HEK293 (cell line): ENCODE measurements at regions not wholly inside any gene's neighbourhood (a gene's known extent, or its start where the extent isn't known, plus 50 kb on each side); places are given as distances from the start of the nearest gene placed in this dataset.

Experiments used
- CTCF ChIA-PET: fragments of 350-600 bp; formaldehyde crosslinking; extraction: SDS; loops from one replicate; lab custom pipeline; 2021; ENCODE audit warnings: antibody characterized with exemption; lab: Yijun Ruan, JAX
- POLR2A ChIA-PET: fragments of 300-600 bp; formaldehyde crosslinking; extraction: SDS; loops from one replicate; lab custom pipeline; 2020; ENCODE audit warnings: antibody characterized with exemption, inconsistent platforms; lab: Yijun Ruan, JAX
- H3K27ac ChIP-seq: fragments of 200-500 bp; sonication (Bioruptor generic); 2 replicates; pipeline ENCODE4 v1.5.1; 2014; ENCODE audit warnings: low read depth, low read length, control low read depth, inconsistent platforms; ENCODE audit errors: extremely low read depth
- H3K36me3 ChIP-seq, 2 experiments: fragments of 200-500 bp in 1 of 2; sonication (Bioruptor generic) in 1 of 2; 1 replicate in 1 of 2; 2 replicates in 1 of 2; pipeline ENCODE4 v1.5.1; 2014 to 2017; ENCODE audit warnings: inconsistent platforms in 2 of 2, low read length in 2 of 2; ENCODE audit not compliant: control insufficient read depth in 2 of 2, insufficient read depth in 1 of 2
- H3K4me1 ChIP-seq: fragments of 200-500 bp; sonication (Bioruptor generic); 2 replicates; pipeline ENCODE4 v1.5.1; 2014; ENCODE audit warnings: mild to moderate bottlenecking, low read length, inconsistent platforms; ENCODE audit not compliant: control insufficient read depth, insufficient read depth
- H3K4me3 ChIP-seq: 2 replicates; pipeline ENCODE4 v1.5.1; 2011; ENCODE audit warnings: low read depth, mild to moderate bottlenecking, control low read depth, low read length, moderate library complexity
- H3K9me3 ChIP-seq: fragments of 200-500 bp; sonication (Bioruptor generic); 2 replicates; pipeline ENCODE4 v1.5.1; 2014; ENCODE audit warnings: low read depth, low read length, inconsistent platforms; ENCODE audit not compliant: control insufficient read depth, insufficient read depth
- EGR2 ChIP-seq: fragments of 450-650 bp; formaldehyde crosslinking; IDR thresholded peaks from 2 replicates; pipeline ENCODE4 v1.5.1; 2016; ENCODE audit warnings: low read depth, missing biosample characterization, missing genetic modification characterization
- GLIS2 ChIP-seq: fragments of 450-650 bp; formaldehyde crosslinking; IDR thresholded peaks from 2 replicates; pipeline ENCODE4 v1.5.1; 2016; ENCODE audit warnings: missing biosample characterization, missing genetic modification characterization
- HOXD13 ChIP-seq: sonication (generic); formaldehyde crosslinking; IDR thresholded peaks from 2 replicates; pipeline ENCODE4 v1.8.0; 2022; ENCODE audit warnings: missing genetic modification reagents, borderline replicate concordance
- KLF16 ChIP-seq: fragments of 450-650 bp; formaldehyde crosslinking; IDR thresholded peaks from 2 replicates; pipeline ENCODE4 v1.5.1; 2017; ENCODE audit warnings: missing biosample characterization, missing genetic modification characterization
- KLF9 ChIP-seq: fragments of 450-650 bp; formaldehyde crosslinking; IDR thresholded peaks from 2 replicates; pipeline ENCODE4 v1.5.1; 2016; ENCODE audit warnings: missing biosample characterization, missing genetic modification characterization, low read depth
- MYNN ChIP-seq: fragments of 450-650 bp; formaldehyde crosslinking; IDR thresholded peaks from 2 replicates; pipeline ENCODE4 v1.5.1; 2016; ENCODE audit warnings: missing biosample characterization, missing genetic modification characterization, borderline replicate concordance
- MZF1 ChIP-seq: fragments of 450-650 bp; formaldehyde crosslinking; IDR thresholded peaks from 2 replicates; pipeline ENCODE4 v1.5.1; 2017; ENCODE audit warnings: missing biosample characterization, missing genetic modification characterization, borderline replicate concordance
- PRDM6 ChIP-seq: fragments of 450-650 bp; formaldehyde crosslinking; IDR thresholded peaks from 2 replicates; pipeline ENCODE4 v1.5.1; 2017; ENCODE audit warnings: missing biosample characterization, missing genetic modification characterization
- SALL2 ChIP-seq: fragments of 450-650 bp; formaldehyde crosslinking; IDR thresholded peaks from 2 replicates; pipeline ENCODE4 v1.5.0; 2017; ENCODE audit warnings: missing biosample characterization, mild to moderate bottlenecking, missing genetic modification characterization, borderline replicate concordance
- TCF7L2 ChIP-seq: IDR thresholded peaks from 2 replicates; pipeline ENCODE4 v1.6.1; 2011; ENCODE audit warnings: low read depth, mild to moderate bottlenecking, inconsistent platforms, low read length, moderate library complexity, borderline replicate concordance
- ZBTB48 ChIP-seq: fragments of 450-650 bp; formaldehyde crosslinking; IDR thresholded peaks from 2 replicates; pipeline ENCODE4 v1.5.1; 2016; ENCODE audit warnings: missing biosample characterization, missing genetic modification characterization
- ZBTB8A ChIP-seq: fragments of 450-650 bp; formaldehyde crosslinking; IDR thresholded peaks from 2 replicates; pipeline ENCODE4 v1.5.1; 2016; ENCODE audit warnings: missing biosample characterization, missing genetic modification characterization
- ZFP41 ChIP-seq: fragments of 450-650 bp; formaldehyde crosslinking; IDR thresholded peaks from 2 replicates; pipeline ENCODE4 v1.5.1; 2016; ENCODE audit warnings: missing biosample characterization, missing genetic modification characterization, borderline replicate concordance
- ZNF2 ChIP-seq: fragments of 450-650 bp; formaldehyde crosslinking; IDR thresholded peaks from 2 replicates; pipeline ENCODE4 v1.5.1; 2016; ENCODE audit warnings: missing biosample characterization, missing genetic modification characterization
- ZNF223 ChIP-seq: fragments of 450-650 bp; formaldehyde crosslinking; IDR thresholded peaks from 2 replicates; pipeline ENCODE4 v1.5.1; 2016; ENCODE audit warnings: missing biosample characterization, missing genetic modification characterization
- ZNF248 ChIP-seq: fragments of 450-650 bp; formaldehyde crosslinking; IDR thresholded peaks from 2 replicates; pipeline ENCODE4 v1.5.1; 2017; ENCODE audit warnings: missing biosample characterization, missing genetic modification characterization
- ZNF280C ChIP-seq: fragments of 450-650 bp; formaldehyde crosslinking; IDR thresholded peaks from 2 replicates; pipeline ENCODE4 v1.5.1; 2016; ENCODE audit warnings: missing biosample characterization, missing genetic modification characterization
- ZNF529 ChIP-seq: fragments of 450-650 bp; formaldehyde crosslinking; IDR thresholded peaks from 2 replicates; pipeline ENCODE4 v1.5.1; 2017; ENCODE audit warnings: missing genetic modification characterization, missing biosample characterization; ENCODE audit not compliant: insufficient replicate concordance
- ZNF639 ChIP-seq: fragments of 450-650 bp; formaldehyde crosslinking; IDR thresholded peaks from 2 replicates; pipeline ENCODE4 v1.5.1; 2016; ENCODE audit warnings: missing biosample characterization, missing genetic modification characterization
- ZNF660 ChIP-seq: fragments of 450-650 bp; IDR thresholded peaks from 2 replicates; pipeline ENCODE4 v1.5.1; 2018; ENCODE audit warnings: missing biosample characterization, mild to moderate bottlenecking, missing genetic modification characterization
- ZXDB ChIP-seq: fragments of 450-650 bp; formaldehyde crosslinking; IDR thresholded peaks from 2 replicates; pipeline ENCODE4 v1.5.1; 2016; ENCODE audit warnings: missing biosample characterization, missing genetic modification characterization
- TF ChIP-seq, protein P1 (sequence below): fragments of 450-650 bp; formaldehyde crosslinking; IDR thresholded peaks from 2 replicates; pipeline ENCODE4 v1.5.1; 2016; ENCODE audit warnings: missing biosample characterization, missing genetic modification characterization, low read depth
- TF ChIP-seq, protein P2 (sequence below): fragments of 450-650 bp; formaldehyde crosslinking; IDR thresholded peaks from 2 replicates; pipeline ENCODE4 v1.5.1; 2016; ENCODE audit warnings: missing biosample characterization, missing genetic modification characterization
- TF ChIP-seq, protein P3 (sequence below): fragments of 450-650 bp; formaldehyde crosslinking; IDR thresholded peaks from 2 replicates; pipeline ENCODE4 v1.5.1; 2016; ENCODE audit warnings: missing biosample characterization, missing genetic modification characterization

GRCh38 chr2:117614823-117615534 lies 199.5 kb upstream of the DDX18 start:
- H3K4me1 ChIP-seq, result no peaks in the 10 kb centered on the region
- no peaks in the 10 kb centered on the region for H3K9me3 ChIP-seq
- H3K4me3 ChIP-seq, result no peak overlapping the region
- POLR2A ChIA-PET, result no interaction called here
- H3K27ac ChIP-seq, result no peak overlapping the region
- H3K36me3 ChIP-seq, result no peaks in the 10 kb centered on the region
- TF ChIP-seq ZNF529 (tag by site-specific recombination) (no peak), ZFP41 (tag by site-specific recombination) (no peak), PRDM6 (tag by site-specific recombination) (no peak), KLF9 (tag by site-specific recombination) (no peak), ZBTB48 (tag by site-specific recombination) (no peak), MYNN (tag by site-specific recombination) (no peak), KLF16 (tag by site-specific recombination) (no peak), ZNF639 (tag by site-specific recombination) (no peak), EGR2 (tag by site-specific recombination) (no peak), ZNF248 (tag by site-specific recombination) (no peak), ZNF660 (tag by site-specific recombination) (no peak), ZBTB8A (tag by site-specific recombination) (no peak), TCF7L2 (no peak)
- TF ChIP-seq, protein P1, sequence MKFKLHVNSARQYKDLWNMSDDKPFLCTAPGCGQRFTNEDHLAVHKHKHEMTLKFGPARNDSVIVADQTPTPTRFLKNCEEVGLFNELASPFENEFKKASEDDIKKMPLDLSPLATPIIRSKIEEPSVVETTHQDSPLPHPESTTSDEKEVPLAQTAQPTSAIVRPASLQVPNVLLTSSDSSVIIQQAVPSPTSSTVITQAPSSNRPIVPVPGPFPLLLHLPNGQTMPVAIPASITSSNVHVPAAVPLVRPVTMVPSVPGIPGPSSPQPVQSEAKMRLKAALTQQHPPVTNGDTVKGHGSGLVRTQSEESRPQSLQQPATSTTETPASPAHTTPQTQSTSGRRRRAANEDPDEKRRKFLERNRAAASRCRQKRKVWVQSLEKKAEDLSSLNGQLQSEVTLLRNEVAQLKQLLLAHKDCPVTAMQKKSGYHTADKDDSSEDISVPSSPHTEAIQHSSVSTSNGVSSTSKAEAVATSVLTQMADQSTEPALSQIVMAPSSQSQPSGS (tag by site-specific recombination), result no peak
- CTCF ChIA-PET, result no interaction called here

DNA sequence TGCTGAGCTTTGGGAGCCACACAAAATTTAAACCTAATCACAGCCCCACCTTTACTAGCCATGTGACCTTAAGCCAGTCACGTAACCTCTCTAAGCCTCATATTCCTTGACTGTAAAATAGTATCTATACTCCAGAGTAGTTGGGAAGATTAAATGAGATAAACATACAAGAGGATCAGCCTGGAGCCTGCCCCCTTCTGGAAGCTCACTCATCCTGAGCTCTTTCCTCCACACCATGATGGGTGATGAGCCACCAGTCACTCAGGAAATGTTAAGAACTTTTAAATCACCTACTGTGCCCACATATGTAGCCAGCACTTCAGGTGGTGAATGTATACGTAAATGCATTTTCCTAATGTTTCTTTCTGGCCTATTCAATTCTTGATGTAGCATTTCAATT lies 195.9 kb upstream of the DDX18 start:
- Histone ChIP-seq H3K36me3 (no peaks in the 10 kb centered on the region), H3K4me3 (no peak overlapping the region), H3K4me1 (no peaks in the 10 kb centered on the region), H3K9me3 (no peaks in the 10 kb centered on the region), H3K27ac (no peak overlapping the region)
- POLR2A ChIA-PET, result no interaction called here
- CTCF ChIA-PET, result no interaction called here
- TF ChIP-seq GLIS2 (tag by site-specific recombination) (no peak), ZXDB (tag by site-specific recombination) (no peak), ZNF280C (no peak), HOXD13 (CRISPR knock-in tag) (no peak), MZF1 (tag by site-specific recombination) (no peak), KLF16 (tag by site-specific recombination) (no peak), SALL2 (tag by site-specific recombination) (no peak), ZNF529 (tag by site-specific recombination) (no peak), ZNF223 (tag by site-specific recombination) (no peak), ZNF2 (tag by site-specific recombination) (no peak)
- TF ChIP-seq, protein P2, sequence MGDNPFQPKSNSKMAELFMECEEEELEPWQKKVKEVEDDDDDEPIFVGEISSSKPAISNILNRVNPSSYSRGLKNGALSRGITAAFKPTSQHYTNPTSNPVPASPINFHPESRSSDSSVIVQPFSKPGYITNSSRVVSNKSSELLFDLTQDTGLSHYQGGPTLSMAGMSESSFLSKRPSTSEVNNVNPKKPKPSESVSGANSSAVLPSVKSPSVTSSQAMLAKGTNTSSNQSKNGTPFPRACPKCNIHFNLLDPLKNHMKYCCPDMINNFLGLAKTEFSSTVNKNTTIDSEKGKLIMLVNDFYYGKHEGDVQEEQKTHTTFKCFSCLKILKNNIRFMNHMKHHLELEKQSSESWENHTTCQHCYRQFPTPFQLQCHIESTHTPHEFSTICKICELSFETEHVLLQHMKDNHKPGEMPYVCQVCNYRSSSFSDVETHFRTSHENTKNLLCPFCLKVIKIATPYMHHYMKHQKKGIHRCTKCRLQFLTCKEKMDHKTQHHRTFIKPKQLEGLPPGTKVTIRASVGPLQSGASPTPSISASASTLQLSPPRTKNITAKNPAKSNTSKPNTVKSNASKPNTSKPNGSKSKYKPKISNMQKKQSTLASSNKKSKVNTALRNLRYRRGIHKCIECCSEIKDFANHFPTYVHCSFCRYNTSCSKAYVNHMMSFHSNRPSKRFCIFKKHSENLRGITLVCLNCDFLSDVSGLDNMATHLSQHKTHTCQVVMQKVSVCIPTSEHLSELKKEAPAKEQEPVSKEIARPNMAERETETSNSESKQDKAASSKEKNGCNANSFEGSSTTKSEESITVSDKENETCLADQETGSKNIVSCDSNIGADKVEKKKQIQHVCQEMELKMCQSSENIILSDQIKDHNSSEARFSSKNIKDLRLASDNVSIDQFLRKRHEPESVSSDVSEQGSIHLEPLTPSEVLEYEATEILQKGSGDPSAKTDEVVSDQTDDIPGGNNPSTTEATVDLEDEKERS, result no peak
- TF ChIP-seq, protein P3, sequence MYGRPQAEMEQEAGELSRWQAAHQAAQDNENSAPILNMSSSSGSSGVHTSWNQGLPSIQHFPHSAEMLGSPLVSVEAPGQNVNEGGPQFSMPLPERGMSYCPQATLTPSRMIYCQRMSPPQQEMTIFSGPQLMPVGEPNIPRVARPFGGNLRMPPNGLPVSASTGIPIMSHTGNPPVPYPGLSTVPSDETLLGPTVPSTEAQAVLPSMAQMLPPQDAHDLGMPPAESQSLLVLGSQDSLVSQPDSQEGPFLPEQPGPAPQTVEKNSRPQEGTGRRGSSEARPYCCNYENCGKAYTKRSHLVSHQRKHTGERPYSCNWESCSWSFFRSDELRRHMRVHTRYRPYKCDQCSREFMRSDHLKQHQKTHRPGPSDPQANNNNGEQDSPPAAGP (tag by site-specific recombination), result no peak
